K562 (cell line): ENCODE measurements at regions not wholly inside any gene's neighbourhood (a gene's known extent, or its start where the extent isn't known, plus 50 kb on each side); places are given as distances from the start of the nearest gene placed in this dataset.

ENCODE experiments used
- ATAC-seq: fragments of 200-7000 bp; cut with Tn5 transposase; 3 replicates; pipeline ENCODE4 v1.9.1; 2020; ENCODE audit warnings: moderate library complexity
- BruUV-seq: library from RNA; stranded (reverse); fragments of 400-500 nt; replicated peaks from 2 replicates; lab custom pipeline; 2021; lab: Mats Ljungman, UMichigan
- CTCF ChIA-PET: fragments of 300-600 bp; formaldehyde crosslinking; extraction: SDS; loops from one replicate; lab custom pipeline; 2021; ENCODE audit warnings: low intra/inter-chr PET ratio; lab: Yijun Ruan, JAX
- POLR2A ChIA-PET: fragments of 300-600, 350-650 bp; sonication (Branson Sonifier 250); formaldehyde crosslinking; extraction: SDS; loops from one replicate; lab custom pipeline; 2021; ENCODE audit warnings: antibody characterized with exemption, inconsistent platforms; lab: Yijun Ruan, JAX
- DNase-seq, 4 experiments: peaks; one replicate each; pipeline versions ENCODE4 v3.0.0 to v3.0.0-alpha.2; 2011 to 2018; ENCODE audit warnings: low spot score in 3 of 4, mixed read lengths in 3 of 4; ENCODE audit errors: extremely low read depth in 1 of 4
- FAIRE-seq: peaks from 2 replicates; lab custom pipeline; 2011; peaks lifted over from hg19 to GRCh38; lab: Jason Lieb, UNC
- H2AFZ ChIP-seq: 2 replicates; pipeline ENCODE4 v1.6.0; 2011; ENCODE audit warnings: low read depth, low read length, control low read depth, inconsistent platforms
- H3K27ac ChIP-seq: fragments of 200-600 bp; 3 replicates; pipeline ENCODE4 v1.8.0; 2011; ENCODE audit warnings: low read depth, mild to moderate bottlenecking, control low read depth, inconsistent platforms, low read length, moderate library complexity, mixed read lengths; ENCODE audit errors: extremely low read depth
- H3K27me3 ChIP-seq, 2 experiments: fragments of 300-600 bp in 1 of 2; 2 replicates in 1 of 2; 3 replicates in 1 of 2; pipeline versions ENCODE4 v1.6.0 to v1.8.0; 2011; ENCODE audit warnings: inconsistent platforms in 2 of 2, low read length in 2 of 2, mild to moderate bottlenecking in 1 of 2, mixed read lengths in 1 of 2, moderate library complexity in 1 of 2; ENCODE audit not compliant: control insufficient read depth in 2 of 2, insufficient read depth in 2 of 2
- H3K36me3 ChIP-seq: fragments of 300-600 bp; 3 replicates; pipeline ENCODE4 v1.8.0; 2011; ENCODE audit warnings: mild to moderate bottlenecking, low read length, inconsistent platforms; ENCODE audit not compliant: control insufficient read depth, insufficient read depth
- H3K4me1 ChIP-seq, 2 experiments: fragments of 200-600 bp in 1 of 2; replicated peaks in 1 of 2; 2 replicates in 1 of 2; 3 replicates in 1 of 2; pipeline versions ENCODE4 v1.5.1 to v1.8.0; 2011; ENCODE audit warnings: inconsistent platforms in 2 of 2, low read length in 2 of 2, mild to moderate bottlenecking in 1 of 2, mixed read lengths in 1 of 2, moderate library complexity in 1 of 2; ENCODE audit not compliant: control insufficient read depth in 2 of 2, insufficient read depth in 2 of 2
- H3K4me2 ChIP-seq: 2 replicates; pipeline ENCODE4 v1.6.1; 2011; ENCODE audit warnings: low read length, control low read depth, inconsistent platforms, mixed read lengths; ENCODE audit not compliant: insufficient read depth
- H3K4me3 ChIP-seq: fragments of 200-600 bp; sonication (generic), shearing (Covaris generic); 2 replicates; pipeline ENCODE4 v1.5.1; 2016; ENCODE audit warnings: control low read depth, inconsistent platforms
- H3K79me2 ChIP-seq: fragments of 200-600 bp; 3 replicates; pipeline ENCODE4 v1.8.0; 2011; ENCODE audit warnings: low read length, inconsistent platforms; ENCODE audit not compliant: control insufficient read depth, insufficient read depth
- H3K9ac ChIP-seq, 2 experiments: 2 replicates each; pipeline versions ENCODE4 v1.6.0 to v1.6.1; 2011; ENCODE audit warnings: low read depth in 2 of 2, low read length in 2 of 2, control low read depth in 1 of 2, inconsistent platforms in 1 of 2, mild to moderate bottlenecking in 1 of 2, mixed read lengths in 1 of 2; ENCODE audit not compliant: insufficient read depth in 1 of 2
- H3K9me1 ChIP-seq: one replicate; pipeline ENCODE4 v1.6.0; 2011; ENCODE audit warnings: inconsistent platforms, mild to moderate bottlenecking, low read length, moderate library complexity; ENCODE audit not compliant: control insufficient read depth, insufficient read depth
- H3K9me3 ChIP-seq: replicated peaks from 2 replicates; pipeline ENCODE4 v1.5.1; 2011; ENCODE audit warnings: low read depth, low read length, inconsistent platforms; ENCODE audit not compliant: control insufficient read depth, insufficient read depth
- H4K20me1 ChIP-seq: replicated peaks from 2 replicates; pipeline ENCODE4 v1.6.1; 2011; ENCODE audit warnings: low read length, inconsistent platforms, mixed read lengths; ENCODE audit not compliant: control insufficient read depth, insufficient read depth
- BHLHE40 ChIP-seq: IDR thresholded peaks from 2 replicates; pipeline ENCODE4 v1.6.1; 2011; ENCODE audit warnings: low read length, improper control_type of control experiment
- CREM ChIP-seq: IDR thresholded peaks from 2 replicates; pipeline ENCODE4 v1.6.1; 2014; ENCODE audit warnings: antibody characterized with exemption, low read depth
- DEAF1 ChIP-seq: fragments of 450-650 bp; formaldehyde crosslinking; IDR thresholded peaks from 2 replicates; pipeline ENCODE4 v1.4.0; 2020; ENCODE audit warnings: mild to moderate bottlenecking, moderate library complexity
- FIP1L1 ChIP-seq: fragments of 200-400 bp; formaldehyde crosslinking; IDR thresholded peaks from 2 replicates; pipeline ENCODE4 v1.6.1; 2018; ENCODE audit warnings: mild to moderate bottlenecking, low read depth, low read length; ENCODE audit not compliant: poor library complexity, severe bottlenecking
- FOXM1 ChIP-seq, 2 experiments: fragments of 450-650 bp in 1 of 2; sonication (generic) in 1 of 2; formaldehyde crosslinking in 1 of 2; IDR thresholded peaks; 2 replicates each; pipeline versions ENCODE4 v1.6.1 to v1.9.0; 2017 to 2022; ENCODE audit warnings: low read depth in 2 of 2, mild to moderate bottlenecking in 2 of 2, missing genetic modification reagents in 1 of 2, moderate library complexity in 1 of 2
- HDAC1 ChIP-seq, 2 experiments: fragments of 450-650 bp; IDR thresholded peaks; 2 replicates each; pipeline ENCODE4 v1.6.1; 2016 to 2017; ENCODE audit warnings: inconsistent platforms in 1 of 2, mild to moderate bottlenecking in 1 of 2, moderate library complexity in 1 of 2
- HDAC8 ChIP-seq: fragments of 450-650 bp; IDR thresholded peaks from 2 replicates; pipeline ENCODE4 v1.6.1; 2016; ENCODE audit warnings: mild to moderate bottlenecking, missing genetic modification characterization, moderate library complexity, missing compliant biosample characterization
- HES1 ChIP-seq: fragments of 450-650 bp; IDR thresholded peaks from 2 replicates; pipeline ENCODE4 v1.6.1; 2016; ENCODE audit warnings: low read depth, mild to moderate bottlenecking, moderate library complexity
- HOMEZ ChIP-seq: fragments of 250-450 bp; sonication (Bioruptor Pico); IDR thresholded peaks from 2 replicates; pipeline ENCODE4 v1.4.0; 2020; ENCODE audit warnings: mild to moderate bottlenecking, moderate library complexity
- RAD21 ChIP-seq, 2 experiments: fragments of 250-450 bp in 1 of 2; fragments of 450-650 bp in 1 of 2; sonication (Bioruptor Pico) in 1 of 2; formaldehyde crosslinking in 1 of 2; IDR thresholded peaks in 1 of 2; conservative IDR thresholded peaks in 1 of 2; 2 replicates each; pipeline versions ENCODE4 v1.4.0 to v1.8.0; 2020 to 2022; ENCODE audit warnings: mild to moderate bottlenecking in 2 of 2, moderate library complexity in 1 of 2
- STAG1 ChIP-seq: sonication (generic); formaldehyde crosslinking; IDR thresholded peaks from 2 replicates; pipeline ENCODE4 v1.5.0; 2020; ENCODE audit warnings: missing genetic modification reagents, borderline replicate concordance
- TGIF2 ChIP-seq: sonication (generic); formaldehyde crosslinking; IDR thresholded peaks from 2 replicates; pipeline ENCODE4 v1.8.1; 2022; ENCODE audit warnings: mild to moderate bottlenecking, missing genetic modification reagents, moderate library complexity
- YBX1 ChIP-seq: fragments of 450-650 bp; IDR thresholded peaks from 2 replicates; pipeline ENCODE4 v1.7.1; 2016; ENCODE audit warnings: mild to moderate bottlenecking
- WGBS: fragments of 100-300 bp; shearing (Covaris generic); methylation state at CpG from one replicate; pipeline ENCODE4 v1.1.6; 2016; ENCODE audit warnings: low coverage, mixed read lengths; ENCODE audit not compliant: insufficient coverage; ENCODE audit errors: missing lambda C conversion rate; 5-methylcytosine and 5-hydroxymethylcytosine counted together
- in situ Hi-C: fragments of 300-500 bp; cut with MboI; formaldehyde crosslinking; loops from 4 replicates; pipeline ENCODE4 v1.15.0; 2018; ENCODE audit warnings: inconsistent platforms, mixed read lengths
- intact Hi-C: fragments of 100-400 bp; cut with micrococcal nuclease; formaldehyde crosslinking; loops from 2 replicates; pipeline ENCODE4 v1.14.2; 2022

- BruUV-seq = no TSS peak
- WGBS = 0% methylated on average over 4 of the region's 4 CpGs
- CTCF ChIA-PET = interaction anchor here (0.6 to 2.5 kb wide), 7 partner anchors 422 to 502 kb away, joined by 3 to 16 read pairs (median 3); no protein-coding TSS in a partner anchor
- H3K4me1 ChIP-seq = no peaks in the 10 kb centered on the region
- H3K27me3 ChIP-seq = no peaks in the 10 kb centered on the region
- intact Hi-C loops (loop anchor here (1.0 to 5.0 kb wide), 2 partner anchors 482 to 770 kb away; no protein-coding TSS in a partner anchor), in situ Hi-C loops (loop anchor here (10.0 to 25.0 kb wide), 2 partner anchors 478 to 725 kb away; no protein-coding TSS in a partner anchor)
- FAIRE-seq = peak; percentile 69
- peak; percentile 95 for ATAC-seq
- H4K20me1 ChIP-seq = no peaks in the 10 kb centered on the region
- no peak overlapping the region for H3K4me2 ChIP-seq
- no peaks in the 10 kb centered on the region for H3K79me2 ChIP-seq
- DNase-seq = peak; percentile 31 to 59 (median 44)
- H3K4me3 ChIP-seq = no peak overlapping the region
- no peak overlapping the region for H3K9ac ChIP-seq
- no peaks in the 10 kb centered on the region for H3K36me3 ChIP-seq
- no peak overlapping the region for H3K27ac ChIP-seq
- POLR2A ChIA-PET = no interaction called here
- H3K9me1 ChIP-seq = no peaks in the 10 kb centered on the region
- no peak overlapping the region for H2AFZ ChIP-seq
- H3K9me3 ChIP-seq = no peaks in the 10 kb centered on the region
- no peak for TF ChIP-seq HDAC1 (IDR thresholded peaks at IDR 0.05)
- no peak for TF ChIP-seq FOXM1 (IDR thresholded peaks at IDR 0.05; ENCODE audit: low read depth)
- TF ChIP-seq FOXM1 (CRISPR knock-in tag; IDR thresholded peaks at IDR 0.05; ENCODE audit: low read depth) = no peak
- TF ChIP-seq HDAC8 (tag) = no peak
- TF ChIP-seq CREM = no peak
- TF ChIP-seq HOMEZ (CRISPR knock-in tag) = no peak
- no peak for TF ChIP-seq TGIF2 (CRISPR knock-in tag)
- peak; percentile 60; the same call in 1 of the 2 replicates for TF ChIP-seq STAG1 (CRISPR knock-in tag)
- peak; percentile 80 to 83 for TF ChIP-seq RAD21 (CRISPR knock-in tag; conservative IDR thresholded peaks at IDR 0.05 in 1 of 2, IDR thresholded peaks at IDR 0.05 in 1 of 2)
- TF ChIP-seq DEAF1 (CRISPR knock-in tag) = peak; percentile 54; the same call in 1 of the 2 replicates
- TF ChIP-seq YBX1 = no peak
- peak; percentile 88 for TF ChIP-seq BHLHE40
- TF ChIP-seq FIP1L1 = no peak
- TF ChIP-seq HES1 = no peak
Observed at GRCh38 chr11:114762408-114762807, 84.1 kb downstream of the NXPE2 start.
